ENCODE measurements at regions not wholly inside any gene's neighbourhood (a gene's known extent, or its start where the extent isn't known, plus 50 kb on each side); places are given as distances from the start of the nearest gene placed in this dataset.
A peak's percentile ranks its signal among the peaks of the same experiment; 100 is the strongest.

GRCh38 chr1:98075626-98076025, 154.8 kb upstream of the DPYD start:
- DNase-seq (ENCODE audit: low read depth, low spot score), result no peak

- no peak for DNase-seq (ENCODE audit: low read depth, low spot score)
These were observed 153.0 kb upstream of the DPYD start for GRCh38 chr1:98073823-98074222.

- no peak for DNase-seq (ENCODE audit: low read depth, low spot score)
These were observed 152.3 kb upstream of the DPYD start for GRCh38 chr1:98073106-98073505.

GRCh38 chr1:98072047-98072446, 151.2 kb upstream of the DPYD start:
- no peak for DNase-seq (ENCODE audit: low read depth, low spot score)

DNA sequence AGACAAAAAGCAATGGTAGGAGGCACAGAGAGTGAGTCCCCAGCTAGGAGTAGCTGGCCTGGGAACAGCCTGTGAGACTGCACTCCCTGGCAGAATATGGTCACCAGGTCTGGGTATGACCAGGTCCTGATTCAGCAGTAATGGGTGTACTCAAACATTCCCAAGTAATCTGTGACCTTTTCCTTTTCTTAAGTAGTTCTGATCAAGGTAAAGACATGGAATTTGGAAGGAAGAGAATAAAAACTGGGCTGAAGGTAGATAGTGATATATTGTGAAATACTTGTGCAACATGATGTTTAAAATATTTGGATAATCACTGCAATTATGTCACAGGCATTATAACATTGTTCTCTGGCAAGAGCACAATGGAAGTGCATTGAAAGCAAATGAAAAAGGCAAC, 147.2 kb upstream of the DPYD start:
- DNase-seq (ENCODE audit: low read depth, low spot score), result no peak

DNA sequence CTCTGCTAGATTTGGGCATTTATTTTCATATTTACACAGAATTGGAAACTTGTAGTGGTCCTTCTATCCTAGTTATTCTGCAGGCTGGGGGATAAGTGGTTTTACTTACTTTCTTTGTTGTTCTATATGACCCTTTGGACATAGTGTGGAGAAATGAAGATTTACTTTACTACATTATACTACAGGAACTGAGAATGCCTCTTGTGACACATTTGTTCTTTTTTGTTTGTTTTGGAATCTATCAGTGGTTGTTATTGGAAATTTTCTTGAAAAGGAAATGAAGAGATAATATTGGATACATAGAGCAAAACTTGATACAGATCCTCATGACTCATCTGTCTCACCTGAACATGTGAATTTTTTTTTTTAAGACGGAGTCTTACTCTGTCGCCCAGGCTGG, 146.1 kb upstream of the DPYD start:
- no peak for DNase-seq (ENCODE audit: low read depth, low spot score)

GRCh38 chr1:98059620-98060019, 138.8 kb upstream of the DPYD start:
- no peak for DNase-seq (ENCODE audit: low read depth, low spot score)

- DNase-seq (ENCODE audit: low read depth, low spot score), result no peak
These were observed 137.8 kb upstream of the DPYD start for GRCh38 chr1:98058676-98059075.

GRCh38 chr1:98057236-98057910, 136.5 kb upstream of the DPYD start:
- DNase-seq (ENCODE audit: low read depth, low spot score), result no peak

- no peak for DNase-seq (ENCODE audit: low read depth, low spot score)
These were observed 135.9 kb upstream of the DPYD start for GRCh38 chr1:98056781-98057180.

GRCh38 chr1:98055457-98055856, 134.6 kb upstream of the DPYD start:
- no peak for DNase-seq (ENCODE audit: low read depth, low spot score)

- no peak for DNase-seq (ENCODE audit: low read depth, low spot score)
These were observed 134.0 kb upstream of the DPYD start for GRCh38 chr1:98054786-98055185.

DNA sequence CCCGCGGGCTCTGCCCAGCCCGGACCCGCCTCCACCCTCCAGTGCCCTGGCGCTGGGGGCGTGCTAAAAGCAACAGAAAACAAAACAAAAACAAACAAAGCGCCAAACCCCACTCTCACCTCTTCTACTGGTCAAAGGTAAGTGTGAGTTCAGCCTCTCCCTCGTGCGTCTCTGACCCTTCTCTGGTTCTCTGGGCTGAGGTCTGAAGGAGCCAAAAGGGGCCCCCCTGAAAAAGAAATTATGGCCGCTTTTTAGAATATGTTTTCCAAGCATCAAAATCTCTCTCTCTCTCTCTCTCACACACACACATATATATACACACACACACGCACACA, 133.5 kb upstream of the DPYD start:
- DNase-seq (ENCODE audit: low read depth, low spot score), result no peak

- DNase-seq (ENCODE audit: low read depth, low spot score), result no peak
These were observed 132.9 kb upstream of the DPYD start for GRCh38 chr1:98053471-98054366.

- DNase-seq (ENCODE audit: low read depth, low spot score), result no peak
These were observed 130.3 kb upstream of the DPYD start for GRCh38 chr1:98051065-98051675.

GRCh38 chr1:98049370-98050135, 128.7 kb upstream of the DPYD start:
- no peak for DNase-seq (ENCODE audit: low read depth, low spot score)

DNA sequence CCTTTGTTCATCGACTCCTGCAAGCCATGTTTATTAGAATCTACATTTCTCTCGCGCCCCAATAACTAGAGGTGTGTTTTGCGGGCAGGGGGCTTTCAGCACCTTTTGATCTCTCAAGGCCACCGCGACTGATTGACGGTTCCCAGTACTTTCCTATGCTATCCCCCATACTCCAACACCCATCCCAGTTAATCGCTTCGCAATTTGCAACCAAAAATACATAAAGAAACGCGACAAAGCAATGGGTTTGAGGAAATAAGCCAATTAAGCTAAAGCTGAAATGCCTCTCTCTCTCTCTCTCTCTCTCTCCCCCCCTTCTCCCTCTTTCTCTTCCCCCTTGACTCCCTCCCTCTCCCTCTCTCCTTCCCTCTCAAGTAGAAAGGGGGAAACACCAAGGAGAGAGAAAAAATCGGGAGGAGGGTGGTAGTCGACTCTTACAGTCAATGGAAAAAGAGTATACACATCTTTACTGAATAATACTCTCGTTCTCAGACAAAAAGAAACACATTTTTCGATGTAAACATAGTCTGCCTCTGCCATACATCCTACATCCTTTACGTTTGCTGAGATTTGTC, 128.0 kb upstream of the DPYD start:
- DNase-seq (ENCODE audit: low read depth, low spot score), result no peak

DNA sequence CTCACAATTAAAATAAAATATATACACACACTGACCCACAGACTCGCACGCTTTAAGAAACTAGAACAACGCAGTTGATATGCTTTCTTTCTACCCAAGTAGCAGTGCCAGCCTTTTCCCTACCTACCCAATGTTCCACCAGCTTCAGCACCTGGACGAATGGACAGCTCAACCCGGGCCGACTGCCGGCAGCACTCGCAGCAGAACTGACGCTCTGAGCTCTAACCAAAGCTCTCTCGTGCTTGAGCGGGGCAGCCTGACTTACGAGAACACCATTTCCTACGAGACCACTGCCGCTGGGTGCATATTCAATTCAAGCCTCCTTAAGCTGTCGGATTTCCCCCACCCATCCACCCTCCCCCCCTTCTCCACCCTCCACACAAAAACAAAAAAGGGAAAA, 127.4 kb upstream of the DPYD start:
- DNase-seq (ENCODE audit: low read depth, low spot score), result peak; percentile 60

DNA sequence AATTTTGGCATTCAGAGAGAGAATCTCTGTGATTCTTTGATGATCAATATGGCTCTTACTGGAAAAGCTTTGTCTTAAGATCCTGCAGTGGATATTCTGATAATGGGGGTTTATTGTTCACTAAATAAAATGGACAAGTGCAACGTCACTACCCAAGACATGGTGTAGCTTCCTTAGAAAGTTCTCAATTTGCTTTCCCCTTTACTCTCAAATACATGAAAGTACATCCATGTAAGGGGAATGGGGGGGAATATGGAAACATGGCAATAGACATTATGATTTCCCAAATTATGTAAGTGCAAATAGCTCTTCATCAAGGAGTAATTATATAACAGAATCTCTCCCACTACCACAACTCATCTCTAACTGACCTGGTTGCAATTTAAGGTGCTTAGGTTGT, 126.3 kb upstream of the DPYD start:
- DNase-seq (ENCODE audit: low read depth, low spot score), result no peak

DNA sequence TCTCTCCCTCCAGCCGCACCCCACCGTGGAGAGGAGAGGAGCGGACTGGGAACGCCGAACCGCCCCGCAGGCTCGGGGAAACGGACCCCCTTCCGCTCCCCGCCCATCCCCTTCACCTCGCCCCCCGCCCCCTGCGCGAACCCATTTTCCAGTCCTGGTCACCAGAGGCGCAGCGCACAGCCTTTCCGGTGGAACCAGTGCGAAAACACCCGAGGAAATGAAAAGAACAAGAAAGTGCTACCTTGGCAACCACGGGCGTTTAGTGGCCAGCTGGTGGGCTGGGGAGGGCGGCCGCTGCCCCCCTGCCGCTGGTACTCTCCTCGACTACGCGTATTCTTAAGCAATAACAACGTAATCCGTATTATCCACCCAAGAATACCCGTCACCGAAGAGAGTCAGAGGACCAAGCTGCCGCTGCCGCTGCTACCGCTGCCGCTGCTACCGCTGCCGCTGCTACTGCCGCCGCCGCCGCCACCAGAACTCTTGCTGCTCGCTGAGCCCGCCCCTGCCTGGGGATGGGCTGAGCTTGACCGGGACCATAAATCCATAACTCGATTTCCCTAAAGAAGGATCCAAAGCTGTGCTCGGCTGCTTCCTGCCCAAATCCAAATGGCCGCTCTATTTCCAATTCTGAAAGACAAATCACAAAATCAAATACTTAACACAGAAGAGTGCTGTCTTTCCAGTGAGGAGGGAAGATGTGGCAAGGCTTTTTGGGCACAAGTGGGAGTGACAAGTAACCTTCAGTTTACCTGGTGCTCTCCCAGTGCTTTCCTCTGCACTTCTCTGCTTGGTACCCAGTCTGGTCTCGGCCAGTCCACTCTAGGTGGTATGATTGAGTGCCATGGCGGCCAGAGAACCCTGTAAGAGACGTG, 125.2 kb upstream of the DPYD start:
- no peak for DNase-seq (ENCODE audit: low read depth, low spot score)

Measured in brain pericyte (primary cell).